Common myeloid progenitor, CD34-positive (primary cell): ENCODE measurements at regions not wholly inside any gene's neighbourhood (a gene's known extent, or its start where the extent isn't known, plus 50 kb on each side); places are given as distances from the start of the nearest gene placed in this dataset.

Experiments
- CTCF ChIA-PET: fragments of 350-600 bp; sonication (Branson Sonifier 250); formaldehyde crosslinking; loops from one replicate; lab custom pipeline; 2021; ENCODE audit warnings: antibody characterized with exemption; lab: Charles Lee
- POLR2A ChIA-PET: fragments of 350-600 bp; sonication (Branson Sonifier 250); formaldehyde crosslinking; loops from one replicate; lab custom pipeline; 2021; ENCODE audit warnings: antibody characterized with exemption; lab: Charles Lee
- DNase-seq, 3 donors: peaks; one replicate each; pipeline versions ENCODE4 v3.0.0 to v3.0.0-alpha.2; 2013
- H3K27ac ChIP-seq, 2 experiments: 1 replicate in 1 of 2; 2 replicates in 1 of 2; pipeline ENCODE4 v1.7.0; 2013; ENCODE audit warnings: inconsistent platforms in 2 of 2, low read length in 2 of 2, mild to moderate bottlenecking in 2 of 2, low read depth in 1 of 2, moderate library complexity in 1 of 2; ENCODE audit not compliant: severe bottlenecking in 2 of 2, insufficient read depth in 1 of 2, poor library complexity in 1 of 2
- H3K27me3 ChIP-seq, 5 experiments: replicated peaks in 2 of 5; 1 replicate in 3 of 5; 2 replicates in 2 of 5; pipeline versions ENCODE4 v1.6.1 to v1.7.0; 2013; ENCODE audit warnings: low read length in 4 of 5, mild to moderate bottlenecking in 2 of 5, moderate library complexity in 2 of 5, inconsistent platforms in 1 of 5; ENCODE audit not compliant: insufficient read depth in 5 of 5, control insufficient read depth in 4 of 5
- H3K36me3 ChIP-seq, 4 experiments: 1 replicate in 2 of 4; 2 replicates in 2 of 4; pipeline versions ENCODE4 v1.6.1 to v1.7.0; 2013; ENCODE audit warnings: low read length in 3 of 4, control low read depth in 1 of 4, mild to moderate bottlenecking in 1 of 4; ENCODE audit not compliant: control insufficient read depth in 4 of 4, insufficient read depth in 4 of 4
- H3K4me1 ChIP-seq, 4 experiments: 1 replicate in 3 of 4; 2 replicates in 1 of 4; pipeline versions ENCODE4 v1.6.1 to v1.7.1; 2013; ENCODE audit warnings: low read length in 3 of 4, mild to moderate bottlenecking in 3 of 4, control low read depth in 1 of 4, inconsistent platforms in 1 of 4, moderate library complexity in 1 of 4; ENCODE audit not compliant: control insufficient read depth in 4 of 4, insufficient read depth in 4 of 4; ENCODE audit errors: control extremely low read depth in 1 of 4
- H3K4me3 ChIP-seq, 7 experiments: 1 replicate in 4 of 7; 2 replicates in 3 of 7; pipeline versions ENCODE4 v1.5.1 to v1.7.0; 2013; ENCODE audit warnings: mild to moderate bottlenecking in 7 of 7, low read length in 6 of 7, moderate library complexity in 6 of 7, inconsistent platforms in 2 of 7, low read depth in 2 of 7, control low read depth in 1 of 7; ENCODE audit not compliant: insufficient read depth in 4 of 7, control insufficient read depth in 1 of 7; ENCODE audit errors: extremely low read depth in 1 of 7
- H3K9me3 ChIP-seq, 5 experiments: 1 replicate in 4 of 5; 2 replicates in 1 of 5; pipeline versions ENCODE4 v1.6.1 to v1.7.1; 2013; ENCODE audit warnings: low read length in 4 of 5, mild to moderate bottlenecking in 2 of 5, inconsistent platforms in 1 of 5, low read depth in 1 of 5, moderate library complexity in 1 of 5; ENCODE audit not compliant: control insufficient read depth in 4 of 5, insufficient read depth in 2 of 5; ENCODE audit errors: control extremely low read depth in 1 of 5
- WGBS: methylation state at CpG from one replicate; pipeline ENCODE4 v1.1.5; 2013; ENCODE audit not compliant: insufficient coverage; 5-methylcytosine and 5-hydroxymethylcytosine counted together

DNA sequence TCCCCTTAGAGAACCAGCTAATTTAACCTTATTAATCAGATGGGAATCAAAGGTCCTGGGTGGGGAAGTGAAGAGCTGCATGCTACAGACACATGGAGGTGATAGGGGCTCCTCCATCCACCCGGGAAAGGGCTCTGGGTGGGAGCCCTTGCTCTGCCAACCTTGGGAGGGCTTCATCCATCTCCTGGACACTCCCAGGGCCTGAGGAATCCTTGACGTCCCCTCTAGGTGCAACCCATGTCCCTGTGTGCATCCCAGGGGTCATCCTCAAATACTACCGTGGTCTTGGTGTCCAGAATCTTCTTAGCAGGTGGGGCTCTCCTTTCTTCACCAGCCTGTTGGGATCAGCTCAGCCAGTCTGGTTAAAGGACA, 55.4 kb upstream of the IGFBP3 start:
- peaks cover 0 to 4% (median 0%) of the 10 kb centered on the region in 5 experiments for H3K27me3 ChIP-seq
- peaks cover 0 to 5% (median 2%) of the 10 kb centered on the region in 4 experiments for H3K4me1 ChIP-seq
- WGBS = 81% methylated on average over 3 of the region's 3 CpGs
- ChIA-PET POLR2A (no interaction called here), CTCF (interaction anchor here (1.0 kb wide), 1 partner anchor 59 kb away, joined by 3 read pairs; no protein-coding TSS in a partner anchor)
- no peak for DNase-seq
- H3K4me3 ChIP-seq = no peak overlapping the region
- H3K27ac ChIP-seq = no peak overlapping the region
- H3K36me3 ChIP-seq = no peaks in the 10 kb centered on the region
- H3K9me3 ChIP-seq = no peaks in the 10 kb centered on the region

DNA sequence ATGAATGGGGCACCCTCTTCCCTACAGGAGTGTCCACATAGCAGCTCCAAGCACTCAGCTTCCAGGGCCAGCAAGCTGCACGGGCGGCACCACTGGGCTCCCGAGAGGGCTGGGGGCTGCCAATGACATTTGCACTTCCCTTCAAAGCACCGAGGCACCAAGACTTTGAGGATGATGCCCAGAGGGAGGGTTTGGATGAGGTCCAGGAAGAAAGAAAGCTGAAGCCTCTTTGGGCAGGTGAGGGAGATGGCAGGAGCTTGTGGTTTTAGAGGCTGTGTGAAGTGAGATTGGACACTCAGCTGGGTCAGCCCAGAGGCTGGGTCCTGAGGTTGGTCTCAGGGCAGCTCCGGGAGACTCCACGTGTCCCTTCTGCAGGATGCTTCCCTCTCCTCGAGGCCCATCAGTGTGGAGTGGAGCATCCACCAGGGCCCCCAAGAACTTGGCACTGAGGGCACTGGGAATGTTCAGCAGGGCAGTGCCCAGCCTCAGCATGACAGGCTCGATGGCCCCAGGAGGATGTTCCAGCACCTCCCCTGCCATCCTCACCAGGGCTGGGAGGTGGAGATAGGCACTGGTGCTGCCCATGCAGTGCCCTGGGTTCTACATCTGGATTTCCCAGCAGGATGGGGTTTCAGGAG, 54.9 kb upstream of the IGFBP3 start:
- DNase-seq = no peak
- ChIA-PET POLR2A (no interaction called here), CTCF (interaction anchor here (1.0 kb wide), 2 partner anchors 58 to 64 kb away, joined by 3 read pairs; no protein-coding TSS in a partner anchor)
- Histone ChIP-seq H3K36me3 (no peaks in the 10 kb centered on the region), H3K4me3 (no peak overlapping the region), H3K27me3 (peaks cover 0 to 4% (median 0%) of the 10 kb centered on the region in 5 experiments), H3K4me1 (peaks cover 0 to 5% (median 2%) of the 10 kb centered on the region in 4 experiments), H3K27ac (no peak overlapping the region), H3K9me3 (no peaks in the 10 kb centered on the region)
- WGBS = 95% methylated on average over 8 of the region's 8 CpGs

DNA sequence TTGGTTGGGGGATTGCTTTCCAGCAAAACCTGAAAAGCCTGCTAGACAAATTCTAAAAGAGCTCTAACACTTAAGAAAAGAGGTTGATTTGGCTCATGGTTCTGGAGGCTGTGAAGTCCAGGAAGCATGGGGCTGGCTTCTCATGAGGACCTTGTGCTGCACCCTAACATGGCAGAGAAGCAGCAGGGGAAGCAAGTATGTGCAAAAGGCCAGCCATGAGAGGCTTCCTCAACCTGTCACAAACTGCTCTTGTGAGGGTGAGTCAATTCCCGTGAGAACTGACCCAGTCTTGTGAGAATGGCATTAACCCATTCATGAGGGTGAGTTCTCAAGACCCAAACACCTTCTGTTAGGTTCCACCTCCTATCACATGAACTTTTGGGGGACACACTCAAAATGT, 54.3 kb upstream of the IGFBP3 start:
- Histone ChIP-seq H3K27ac (no peak overlapping the region), H3K27me3 (peaks cover 0 to 4% (median 0%) of the 10 kb centered on the region in 5 experiments), H3K36me3 (no peaks in the 10 kb centered on the region), H3K9me3 (no peaks in the 10 kb centered on the region), H3K4me3 (no peak overlapping the region), H3K4me1 (peaks cover 0 to 5% (median 2%) of the 10 kb centered on the region in 4 experiments)
- POLR2A ChIA-PET = no interaction called here
- 100% methylated on average over 1 of the region's 1 CpG for WGBS
- DNase-seq = no peak
- CTCF ChIA-PET = interaction anchor here (1.0 kb wide), 1 partner anchor 63 kb away, joined by 3 read pairs; no protein-coding TSS in a partner anchor

DNA sequence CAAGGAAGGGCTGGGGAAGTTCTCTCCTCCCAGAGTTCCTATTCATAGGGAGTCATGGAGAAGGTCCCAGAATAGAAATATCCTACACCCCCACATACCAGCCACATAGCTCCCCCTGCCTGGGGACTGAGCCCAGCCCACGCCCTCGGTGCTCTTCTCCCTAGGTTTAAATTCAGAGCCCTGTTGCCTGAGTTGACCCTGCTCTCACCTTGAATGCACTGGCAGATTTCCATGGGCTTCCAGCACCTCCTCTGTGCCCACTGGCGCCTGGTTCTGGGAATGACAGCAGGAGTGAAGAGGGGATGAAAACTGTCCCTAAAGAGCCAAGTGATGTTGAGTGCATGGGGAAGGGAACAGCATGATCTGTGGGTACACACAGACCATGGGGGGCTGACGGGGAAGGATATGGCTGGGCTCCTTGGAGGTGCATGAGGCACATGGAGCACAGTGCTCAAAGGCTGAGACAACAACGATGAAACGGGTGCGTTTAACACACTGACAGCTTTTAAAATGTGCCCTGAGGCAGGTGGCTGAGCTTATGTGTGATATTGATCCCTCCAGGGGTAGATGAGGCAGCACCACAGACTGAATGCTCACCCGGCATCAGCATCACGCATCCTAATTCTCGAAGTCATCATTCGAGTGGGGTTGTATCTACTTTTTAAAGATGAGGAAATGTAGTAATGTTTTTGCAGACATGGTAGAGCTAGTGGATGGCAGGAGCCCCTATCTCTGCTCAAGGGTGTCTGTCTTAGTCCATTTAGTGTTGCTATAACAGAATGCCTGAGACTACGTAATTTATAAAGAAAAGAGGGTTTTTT, 53.7 kb upstream of the IGFBP3 start:
- no peak overlapping the region for H3K27ac ChIP-seq
- no peak overlapping the region for H3K4me3 ChIP-seq
- POLR2A ChIA-PET = no interaction called here
- CTCF ChIA-PET = no interaction called here
- 95% methylated on average over 8 of the region's 12 CpGs for WGBS
- H3K9me3 ChIP-seq = no peaks in the 10 kb centered on the region
- DNase-seq = no peak
- H3K4me1 ChIP-seq = peaks cover 0 to 5% (median 2%) of the 10 kb centered on the region in 4 experiments
- no peaks in the 10 kb centered on the region for H3K36me3 ChIP-seq
- H3K27me3 ChIP-seq = peaks cover 0 to 4% (median 0%) of the 10 kb centered on the region in 5 experiments

DNA sequence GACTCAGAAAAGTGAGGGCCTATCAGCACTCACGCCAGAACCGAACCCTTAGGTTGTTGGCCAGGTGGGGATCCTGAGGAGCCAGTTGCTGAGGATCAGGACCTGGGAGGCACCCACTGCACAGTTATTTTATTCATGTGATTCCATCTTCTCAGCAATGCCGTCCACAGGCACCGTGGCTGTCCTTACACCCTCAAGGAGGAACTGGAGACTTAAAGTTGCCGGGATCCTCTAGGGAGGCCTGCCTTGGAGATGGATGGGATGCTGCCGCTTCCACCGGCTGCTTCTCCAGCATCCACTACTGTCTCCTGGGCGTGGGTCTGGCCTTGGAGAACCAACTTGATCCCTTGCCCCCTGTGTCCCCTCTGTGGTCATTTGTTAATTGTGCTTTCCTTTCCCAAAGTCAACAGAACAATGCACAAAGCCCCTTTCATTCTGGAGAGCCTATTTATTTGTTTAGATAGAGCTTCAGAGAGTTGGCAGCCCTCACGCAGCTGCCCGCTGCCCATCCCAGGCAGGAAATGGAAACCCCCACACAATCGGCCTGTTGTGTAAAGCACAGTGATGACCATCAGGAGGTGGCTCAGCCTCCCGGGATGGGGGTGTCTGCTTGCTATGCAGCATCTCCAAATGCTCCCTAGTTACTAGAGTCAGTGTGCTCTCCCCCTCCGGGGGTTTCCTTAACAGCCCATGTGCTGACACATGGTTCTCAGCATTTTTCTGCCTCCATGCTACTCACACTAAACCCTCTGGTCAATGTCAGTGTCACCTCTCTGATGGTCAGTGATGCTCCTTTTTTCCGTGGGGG, 52.9 kb upstream of the IGFBP3 start:
- H3K27ac ChIP-seq = no peak overlapping the region
- DNase-seq = no peak
- ChIA-PET CTCF (no interaction called here), POLR2A (no interaction called here)
- H3K4me1 ChIP-seq = peaks cover 0 to 5% (median 2%) of the 10 kb centered on the region in 4 experiments
- WGBS = 73% methylated on average over 14 of the region's 14 CpGs
- no peaks in the 10 kb centered on the region for H3K9me3 ChIP-seq
- no peak overlapping the region for H3K4me3 ChIP-seq
- no peaks in the 10 kb centered on the region for H3K36me3 ChIP-seq
- peaks cover 0 to 4% (median 0%) of the 10 kb centered on the region in 5 experiments for H3K27me3 ChIP-seq

DNA sequence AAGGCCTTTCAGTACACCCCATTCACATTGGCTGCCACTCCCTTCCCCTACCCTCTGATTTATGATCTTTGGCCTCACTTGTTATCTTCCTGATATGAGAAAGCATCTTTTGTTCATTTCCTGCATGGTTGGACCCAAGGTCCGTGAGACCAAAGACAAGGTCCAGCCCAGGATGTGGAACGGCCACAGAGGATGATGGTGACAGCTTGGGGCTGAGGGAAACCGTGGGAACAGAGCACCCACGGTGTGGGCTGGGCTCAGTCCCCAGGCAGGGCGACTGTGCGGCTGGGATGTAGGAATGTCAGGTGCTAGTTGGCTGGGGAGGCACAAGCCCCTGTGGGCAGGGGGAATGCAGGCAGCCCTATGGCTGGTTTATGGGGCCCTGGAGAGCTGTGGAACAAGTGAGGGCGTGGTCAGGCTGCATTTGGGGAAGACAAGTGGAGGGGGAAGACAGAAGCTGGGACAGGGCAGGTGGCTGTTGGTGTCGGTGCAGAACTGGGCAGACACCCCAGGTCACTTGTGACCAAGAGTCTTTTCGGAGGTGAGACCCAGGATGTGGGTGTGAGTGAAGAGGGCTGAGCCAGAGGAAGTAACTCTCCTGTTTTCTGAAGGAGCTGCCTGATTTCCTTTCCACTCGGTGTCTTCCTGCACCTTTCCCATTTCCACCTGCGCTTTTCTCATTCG, 51.7 kb upstream of the IGFBP3 start:
- ChIA-PET CTCF (interaction anchor here (0.8 to 1.0 kb wide), 2 partner anchors 11 to 54 kb away, joined by 3 read pairs; no protein-coding TSS in a partner anchor), POLR2A (no interaction called here)
- peaks cover 0 to 4% (median 0%) of the 10 kb centered on the region in 5 experiments for H3K27me3 ChIP-seq
- no peak for DNase-seq
- no peaks in the 10 kb centered on the region for H3K36me3 ChIP-seq
- H3K27ac ChIP-seq = no peak overlapping the region
- H3K4me1 ChIP-seq = peaks cover 0 to 3% (median under 1%) of the 10 kb centered on the region in 4 experiments
- WGBS = 56% methylated on average over 11 of the region's 12 CpGs
- no peaks in the 10 kb centered on the region for H3K9me3 ChIP-seq
- H3K4me3 ChIP-seq = no peak overlapping the region
